Right atrium auricular region (tissue), 2 donors: ENCODE measurements at regions not wholly inside any gene's neighbourhood (a gene's known extent, or its start where the extent isn't known, plus 50 kb on each side); places are given as distances from the start of the nearest gene placed in this dataset.
"Not testable (repeated sequence)": the region's sequence is repeated elsewhere in the genome, so short reads cannot be mapped to it uniquely, and the experiment has no call there.

Source experiments
- DNase-seq: peaks from one replicate; pipeline ENCODE4 v3.0.0-alpha.2; 2019; ENCODE audit warnings: low spot score
- H3K27ac ChIP-seq, 2 donors: fragments of 200-600 bp; sonication (generic); 1 replicate in 1 of 2; 2 replicates in 1 of 2; pipeline ENCODE4 v1.5.1; 2016 to 2019
- H3K27me3 ChIP-seq, 2 donors: fragments of 200-600 bp; sonication (generic); one replicate each; pipeline versions ENCODE4 v1.5.1 to v1.6.0; 2017 to 2019
- H3K36me3 ChIP-seq: fragments of 200-600 bp; sonication (generic); one replicate; pipeline ENCODE4 v1.5.1; 2016
- H3K4me1 ChIP-seq, 2 donors: fragments of 200-600 bp; sonication (generic); one replicate each; pipeline versions ENCODE4 v1.5.1 to v1.6.0; 2017 to 2019
- H3K4me3 ChIP-seq, 2 donors: fragments of 200-600 bp; sonication (generic); 1 replicate in 1 of 2; 2 replicates in 1 of 2; pipeline ENCODE4 v1.5.1; 2017 to 2019; ENCODE audit warnings: mild to moderate bottlenecking in 1 of 2, moderate library complexity in 1 of 2
- H3K9me3 ChIP-seq, 2 donors: fragments of 200-600 bp; sonication (generic); one replicate each; pipeline ENCODE4 v1.5.1; 2019
- TF ChIP-seq, protein P1 (sequence below), 2 donors: fragments of 200-600 bp; sonication (generic); IDR thresholded peaks; one replicate each; pipeline ENCODE4 v1.5.1; 2019; ENCODE audit warnings: antibody characterized with exemption in 2 of 2

GRCh38 chrX:114028907-114029662 is 554.8 kb upstream of the HTR2C start:
- H3K27ac ChIP-seq = no peak overlapping the region
- no peak overlapping the region for H3K4me3 ChIP-seq
- H3K27me3 ChIP-seq = no peaks in the 10 kb centered on the region
- no peaks in the 10 kb centered on the region for H3K4me1 ChIP-seq
- no peaks in the 10 kb centered on the region for H3K36me3 ChIP-seq
- TF ChIP-seq, protein P1, sequence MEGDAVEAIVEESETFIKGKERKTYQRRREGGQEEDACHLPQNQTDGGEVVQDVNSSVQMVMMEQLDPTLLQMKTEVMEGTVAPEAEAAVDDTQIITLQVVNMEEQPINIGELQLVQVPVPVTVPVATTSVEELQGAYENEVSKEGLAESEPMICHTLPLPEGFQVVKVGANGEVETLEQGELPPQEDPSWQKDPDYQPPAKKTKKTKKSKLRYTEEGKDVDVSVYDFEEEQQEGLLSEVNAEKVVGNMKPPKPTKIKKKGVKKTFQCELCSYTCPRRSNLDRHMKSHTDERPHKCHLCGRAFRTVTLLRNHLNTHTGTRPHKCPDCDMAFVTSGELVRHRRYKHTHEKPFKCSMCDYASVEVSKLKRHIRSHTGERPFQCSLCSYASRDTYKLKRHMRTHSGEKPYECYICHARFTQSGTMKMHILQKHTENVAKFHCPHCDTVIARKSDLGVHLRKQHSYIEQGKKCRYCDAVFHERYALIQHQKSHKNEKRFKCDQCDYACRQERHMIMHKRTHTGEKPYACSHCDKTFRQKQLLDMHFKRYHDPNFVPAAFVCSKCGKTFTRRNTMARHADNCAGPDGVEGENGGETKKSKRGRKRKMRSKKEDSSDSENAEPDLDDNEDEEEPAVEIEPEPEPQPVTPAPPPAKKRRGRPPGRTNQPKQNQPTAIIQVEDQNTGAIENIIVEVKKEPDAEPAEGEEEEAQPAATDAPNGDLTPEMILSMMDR (IDR thresholded peaks at IDR 0.05) = no peak
- DNase-seq = no peak
- peaks cover 0 to 6% of the 10 kb centered on the region in 2 donors for H3K9me3 ChIP-seq

GRCh38 chrX:114017086-114017485 is 566.8 kb upstream of the HTR2C start:
- TF ChIP-seq, protein P1 (IDR thresholded peaks at IDR 0.05) = no peak
- Histone ChIP-seq H3K9me3 (no peaks in the 10 kb centered on the region), H3K36me3 (no peaks in the 10 kb centered on the region), H3K4me1 (no peaks in the 10 kb centered on the region), H3K27ac (no peak overlapping the region), H3K27me3 (no peaks in the 10 kb centered on the region), H3K4me3 (no peak overlapping the region)
- DNase-seq = no peak

- H3K27ac ChIP-seq = no peak overlapping the region
- H3K9me3 ChIP-seq = no peaks in the 10 kb centered on the region
- no peak overlapping the region for H3K4me3 ChIP-seq
- H3K4me1 ChIP-seq = no peaks in the 10 kb centered on the region
- H3K36me3 ChIP-seq = no peaks in the 10 kb centered on the region
- H3K27me3 ChIP-seq = no peaks in the 10 kb centered on the region
- TF ChIP-seq, protein P1 (IDR thresholded peaks at IDR 0.05) = no peak
- no peak for DNase-seq
These were observed 567.9 kb upstream of the HTR2C start for GRCh38 chrX:114015966-114016365.

GRCh38 chrX:114006664-114007063 is 577.2 kb upstream of the HTR2C start:
- Histone ChIP-seq H3K27ac (no peak overlapping the region), H3K27me3 (no peaks in the 10 kb centered on the region), H3K4me1 (no peaks in the 10 kb centered on the region), H3K36me3 (no peaks in the 10 kb centered on the region), H3K9me3 (no peaks in the 10 kb centered on the region), H3K4me3 (no peak overlapping the region)
- TF ChIP-seq, protein P1 (IDR thresholded peaks at IDR 0.05) = no peak
- no peak for DNase-seq

GRCh38 chrX:113996781-113997180 is 587.1 kb upstream of the HTR2C start:
- DNase-seq = no peak
- Histone ChIP-seq H3K9me3 (no peaks in the 10 kb centered on the region), H3K4me1 (no peaks in the 10 kb centered on the region), H3K27me3 (no peaks in the 10 kb centered on the region), H3K27ac (no peak overlapping the region), H3K36me3 (no peaks in the 10 kb centered on the region), H3K4me3 (no peak overlapping the region)
- TF ChIP-seq, protein P1 (IDR thresholded peaks at IDR 0.05) = no peak

- not testable (repeated sequence) for H3K9me3 ChIP-seq, H3K27ac ChIP-seq, DNase-seq, H3K36me3 ChIP-seq, H3K4me1 ChIP-seq, H3K27me3 ChIP-seq, H3K4me3 ChIP-seq
These were observed 592.2 kb upstream of the HTR2C start for GRCh38 chrX:113991720-113992119.

DNA sequence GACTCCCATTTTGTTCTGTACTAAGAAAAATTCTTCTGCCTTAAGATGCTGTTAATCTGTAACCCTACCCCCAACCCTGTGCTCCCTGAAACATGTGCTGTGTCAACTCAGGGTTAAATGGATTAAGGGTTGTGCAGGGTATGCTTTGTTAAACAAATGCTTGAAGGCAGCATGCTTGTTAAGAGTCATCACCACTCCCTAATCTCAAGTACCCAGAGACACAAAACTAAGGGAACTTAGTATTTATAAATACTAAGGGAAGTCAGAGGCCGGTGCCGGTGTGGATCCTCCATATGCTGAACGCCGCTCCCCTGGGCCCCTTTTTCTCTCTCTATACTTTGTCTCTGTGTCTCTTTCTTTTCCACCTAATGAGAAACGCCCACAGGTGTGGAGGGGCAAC is 593.2 kb upstream of the HTR2C start:
- not testable (repeated sequence) for H3K9me3 ChIP-seq, DNase-seq, H3K36me3 ChIP-seq, H3K4me1 ChIP-seq, H3K27ac ChIP-seq, H3K4me3 ChIP-seq, H3K27me3 ChIP-seq

GRCh38 chrX:113988315-113988935 is 595.5 kb upstream of the HTR2C start:
- H3K4me3 ChIP-seq, H3K27ac ChIP-seq, H3K27me3 ChIP-seq, H3K4me1 ChIP-seq, DNase-seq, H3K36me3 ChIP-seq, H3K9me3 ChIP-seq: not testable (repeated sequence)
